Stimulated activated memory B cell treated with anti-CD40 and anti-IgM and Interleukin-4, amounts not matched to agents 10 μg/mL and 1 μg/mL and 100 μg/mL, for 72 hours (primary cell): ENCODE measurements at regions not wholly inside any gene's neighbourhood (a gene's known extent, or its start where the extent isn't known, plus 50 kb on each side); places are given as distances from the start of the nearest gene placed in this dataset.

Source experiments
- ATAC-seq: fragments of 150-1000 bp; cut with Tn5 transposase; 2 replicates; pipeline ENCODE4 v1.10.0; 2021
- H3K27ac Mint-ChIP-seq: one replicate; pipeline ENCODE4 v1.8.0; 2022; ENCODE audit warnings: mild to moderate bottlenecking, mixed read lengths
- H3K27me3 Mint-ChIP-seq: one replicate; pipeline ENCODE4 v1.8.0; 2022; ENCODE audit warnings: mixed read lengths
- H3K36me3 Mint-ChIP-seq: one replicate; pipeline ENCODE4 v1.8.0; 2022; ENCODE audit warnings: mixed read lengths
- H3K4me1 Mint-ChIP-seq: one replicate; pipeline ENCODE4 v1.8.0; 2022; ENCODE audit warnings: mixed read lengths
- H3K4me3 Mint-ChIP-seq: one replicate; pipeline ENCODE4 v1.8.0; 2022; ENCODE audit warnings: mild to moderate bottlenecking, moderate library complexity, mixed read lengths
- H3K9me3 Mint-ChIP-seq: one replicate; pipeline ENCODE4 v1.8.0; 2022; ENCODE audit warnings: mixed read lengths

DNA sequence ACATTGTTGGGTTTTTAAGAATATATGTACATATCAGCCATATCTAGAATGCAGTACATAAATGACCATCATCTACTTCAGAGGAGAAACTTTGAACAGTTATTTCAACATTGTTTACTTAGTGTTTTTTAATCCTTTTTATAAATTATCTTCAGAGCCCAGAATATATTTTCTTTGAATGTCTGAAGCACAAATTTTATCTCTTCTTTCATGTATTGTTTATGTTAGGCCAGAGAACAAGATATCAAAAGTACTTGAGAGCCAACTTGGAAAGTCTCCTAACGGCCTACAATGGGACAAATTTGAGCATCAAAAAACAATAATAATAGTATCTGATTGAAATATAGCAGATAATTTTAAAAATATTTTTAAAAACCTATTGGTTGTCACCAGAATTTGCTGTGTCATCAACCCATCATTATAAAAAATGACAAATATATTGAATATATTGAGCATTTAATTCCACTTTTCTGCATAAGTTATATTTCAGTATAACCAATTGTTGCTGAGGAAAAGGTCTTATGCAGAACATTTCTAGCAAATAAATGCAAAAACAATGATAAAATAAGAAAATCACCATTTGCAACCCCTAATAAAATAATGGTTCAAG is 67.5 kb upstream of the CCNG1 start:
- Mint-ChIP-seq H3K27me3 (peaks cover 11% of the 10 kb centered on the region), H3K27ac (no peak overlapping the region), H3K36me3 (peaks cover 11% of the 10 kb centered on the region), H3K9me3 (peaks cover 6% of the 10 kb centered on the region), H3K4me1 (no peaks in the 10 kb centered on the region), H3K4me3 (no peak overlapping the region)
- no peak for ATAC-seq

DNA sequence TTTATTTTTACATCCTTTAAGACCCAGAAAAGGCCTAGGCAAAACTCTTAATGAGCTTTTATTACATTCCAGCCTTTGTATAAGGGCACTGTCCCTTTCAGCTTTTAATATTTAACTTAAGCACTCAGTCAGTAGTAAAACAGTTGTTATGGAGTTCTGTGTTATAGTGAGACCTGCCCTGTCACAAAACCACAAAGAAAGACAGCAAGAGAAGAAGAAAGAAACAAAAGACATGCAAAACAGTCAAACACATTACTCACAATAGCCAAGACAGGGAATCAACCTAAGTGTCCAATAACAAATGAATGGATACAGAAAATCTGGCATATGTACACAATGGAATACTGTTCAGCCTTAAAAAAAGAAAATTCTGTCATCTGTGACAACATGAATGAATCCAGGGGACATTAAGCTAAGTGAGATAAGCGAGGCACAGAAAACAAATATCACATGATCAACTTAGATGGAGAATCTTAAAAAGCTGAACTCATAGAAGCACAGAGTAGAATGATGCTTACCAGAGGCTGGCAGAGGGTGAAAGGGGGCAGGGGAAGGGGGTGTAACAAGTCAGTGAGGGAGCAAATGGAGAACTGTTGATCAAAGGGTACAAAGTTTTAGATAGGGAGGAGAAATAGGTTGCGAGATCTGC is 63.8 kb upstream of the CCNG1 start:
- peaks cover 8% of the 10 kb centered on the region for H3K9me3 Mint-ChIP-seq
- peaks cover 6% of the 10 kb centered on the region for H3K36me3 Mint-ChIP-seq
- H3K27ac Mint-ChIP-seq: no peak overlapping the region
- no peak overlapping the region for H3K4me3 Mint-ChIP-seq
- H3K27me3 Mint-ChIP-seq: no peaks in the 10 kb centered on the region
- no peaks in the 10 kb centered on the region for H3K4me1 Mint-ChIP-seq
- no peak for ATAC-seq

DNA sequence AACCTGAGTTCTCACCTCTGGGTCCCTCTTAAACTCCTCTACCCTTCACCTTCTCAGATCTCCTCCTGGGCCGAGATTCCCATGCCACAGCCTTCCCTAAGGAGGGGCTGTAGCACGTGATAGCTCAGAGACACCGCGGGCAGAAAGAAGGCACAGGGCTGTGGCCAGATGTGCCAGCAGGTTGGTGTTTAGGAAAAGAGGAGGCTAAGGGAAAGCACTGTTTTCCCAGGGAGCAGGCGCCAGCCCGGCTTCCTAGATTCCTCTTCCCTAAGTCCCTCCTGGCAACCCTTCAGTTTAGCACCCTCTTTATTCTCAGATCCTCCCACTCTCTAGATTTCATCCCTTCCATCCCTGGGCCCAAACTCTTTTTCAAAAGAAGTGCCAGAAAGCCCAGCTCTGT is 59.4 kb upstream of the CCNG1 start:
- no peak for ATAC-seq
- H3K4me1 Mint-ChIP-seq: peaks cover 2% of the 10 kb centered on the region

DNA sequence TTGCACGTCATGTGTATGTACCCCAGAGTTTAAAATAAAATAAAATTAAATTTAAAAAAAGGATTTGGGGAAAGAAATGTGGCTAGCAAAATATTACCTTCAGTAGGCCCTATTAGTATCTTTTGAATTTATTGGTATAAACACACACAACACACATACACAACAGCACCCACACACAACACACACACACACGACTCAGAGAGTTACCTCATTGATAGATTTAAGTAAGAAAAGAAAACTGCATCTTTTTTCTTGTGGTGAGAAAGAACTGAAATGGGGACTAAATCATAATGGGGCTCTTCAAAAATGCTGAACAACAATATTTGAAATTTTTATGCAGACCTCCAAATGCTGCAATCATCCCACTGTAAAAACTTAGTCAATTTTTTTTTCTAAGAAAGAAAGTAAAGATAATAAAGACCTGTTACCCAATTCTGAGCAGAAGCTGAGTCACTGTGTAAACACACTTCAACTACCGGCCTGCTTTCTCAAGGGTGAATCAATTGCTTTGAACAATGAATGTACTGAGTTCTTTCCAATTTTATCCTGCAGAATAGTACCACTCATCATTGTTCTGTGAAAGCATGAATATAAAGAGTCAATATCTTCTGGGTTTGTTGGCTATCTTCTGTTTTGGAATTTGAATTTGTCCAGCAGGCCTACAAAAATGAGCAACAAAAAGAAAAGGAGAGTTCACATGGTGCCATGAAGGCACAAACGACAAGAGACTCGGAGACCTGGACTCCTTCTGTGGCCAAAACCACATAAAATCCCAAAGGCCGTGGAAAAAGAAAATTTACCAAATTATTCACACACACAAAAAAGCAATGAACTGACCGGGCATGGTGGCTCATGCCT is 57.9 kb upstream of the CCNG1 start:
- H3K27me3 Mint-ChIP-seq: peaks cover 17% of the 10 kb centered on the region
- ATAC-seq: no peak
- H3K9me3 Mint-ChIP-seq: peaks cover 7% of the 10 kb centered on the region
- no peak overlapping the region for H3K27ac Mint-ChIP-seq
- H3K36me3 Mint-ChIP-seq: peaks cover 4% of the 10 kb centered on the region
- no peak overlapping the region for H3K4me3 Mint-ChIP-seq
- H3K4me1 Mint-ChIP-seq: peaks cover 8% of the 10 kb centered on the region

More for the DNA sequence above, 59.4 kb upstream of the CCNG1 start:
- Mint-ChIP-seq H3K27ac (no peak overlapping the region), H3K9me3 (peaks cover 4% of the 10 kb centered on the region), H3K4me3 (no peak overlapping the region), H3K27me3 (peaks cover 8% of the 10 kb centered on the region), H3K36me3 (no peaks in the 10 kb centered on the region)

DNA sequence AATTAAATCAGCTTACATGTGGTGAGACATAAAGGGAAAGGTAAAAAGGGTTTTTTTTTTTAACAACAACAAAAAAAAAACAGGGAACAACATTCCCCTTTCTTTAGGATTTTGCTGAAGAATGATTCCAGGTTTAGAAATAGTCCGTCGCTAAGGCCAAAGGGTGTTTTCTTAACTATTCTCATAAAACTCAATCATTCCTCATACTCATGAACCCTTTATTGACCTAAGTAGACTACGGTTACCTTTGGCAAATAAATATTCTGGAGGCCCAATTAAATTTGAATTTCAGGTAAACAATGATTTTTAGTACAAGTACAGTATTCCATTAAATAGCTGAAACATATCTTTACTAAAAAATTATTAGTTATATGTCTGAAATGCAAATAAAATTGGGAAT is 55.6 kb upstream of the CCNG1 start:
- Mint-ChIP-seq H3K4me3 (no peak overlapping the region), H3K27ac (no peak overlapping the region), H3K9me3 (peaks cover 2% of the 10 kb centered on the region), H3K36me3 (peaks cover 4% of the 10 kb centered on the region), H3K4me1 (peaks cover 8% of the 10 kb centered on the region), H3K27me3 (peaks cover 17% of the 10 kb centered on the region)
- no peak for ATAC-seq

DNA sequence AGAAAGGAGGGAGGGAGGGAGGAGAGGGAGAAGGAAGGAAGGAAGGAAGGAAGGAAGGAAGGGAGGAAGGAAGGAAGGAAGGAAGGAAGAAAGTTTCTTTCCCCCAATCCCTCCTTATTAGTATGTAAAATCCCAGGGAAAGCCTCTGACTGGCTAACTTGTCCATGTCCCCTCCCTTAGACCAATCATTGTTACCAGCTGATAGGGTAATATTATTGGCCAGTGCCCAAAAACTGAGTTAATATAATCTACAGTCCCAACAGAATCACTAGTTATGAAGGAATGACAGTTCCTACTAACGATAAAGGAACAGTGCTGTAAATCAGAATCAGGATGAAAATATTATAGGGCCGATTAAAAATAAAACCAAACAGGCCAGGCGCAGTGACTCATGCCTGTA is 53.6 kb upstream of the CCNG1 start:
- Mint-ChIP-seq H3K36me3 (peaks cover 4% of the 10 kb centered on the region), H3K4me1 (peaks cover 8% of the 10 kb centered on the region), H3K27ac (no peak overlapping the region), H3K27me3 (peaks cover 17% of the 10 kb centered on the region), H3K4me3 (no peak overlapping the region), H3K9me3 (peaks cover 9% of the 10 kb centered on the region)
- ATAC-seq: no peak

DNA sequence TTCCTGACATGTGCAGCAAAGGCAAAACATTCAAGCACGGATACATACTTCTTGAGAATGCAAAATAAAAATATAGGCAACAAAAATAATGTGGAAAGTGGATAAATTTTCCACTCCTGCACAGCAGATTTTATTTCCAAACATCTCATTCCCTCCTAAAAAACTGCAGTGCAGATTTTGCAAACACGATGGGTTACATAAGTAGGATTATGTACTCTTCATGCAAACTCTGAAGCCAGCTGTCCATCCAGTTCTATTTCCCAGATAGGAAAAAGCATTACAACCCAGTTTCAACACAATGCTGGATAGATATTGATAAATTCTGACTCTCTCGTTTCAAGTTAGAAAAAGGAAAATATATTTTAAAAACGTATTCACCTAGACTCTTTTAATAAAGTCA is 52.7 kb upstream of the CCNG1 start:
- Mint-ChIP-seq H3K4me3 (no peak overlapping the region), H3K27ac (no peak overlapping the region), H3K9me3 (peaks cover 12% of the 10 kb centered on the region), H3K36me3 (peaks cover 4% of the 10 kb centered on the region), H3K4me1 (peaks cover 8% of the 10 kb centered on the region), H3K27me3 (peaks cover 25% of the 10 kb centered on the region)
- no peak for ATAC-seq

DNA sequence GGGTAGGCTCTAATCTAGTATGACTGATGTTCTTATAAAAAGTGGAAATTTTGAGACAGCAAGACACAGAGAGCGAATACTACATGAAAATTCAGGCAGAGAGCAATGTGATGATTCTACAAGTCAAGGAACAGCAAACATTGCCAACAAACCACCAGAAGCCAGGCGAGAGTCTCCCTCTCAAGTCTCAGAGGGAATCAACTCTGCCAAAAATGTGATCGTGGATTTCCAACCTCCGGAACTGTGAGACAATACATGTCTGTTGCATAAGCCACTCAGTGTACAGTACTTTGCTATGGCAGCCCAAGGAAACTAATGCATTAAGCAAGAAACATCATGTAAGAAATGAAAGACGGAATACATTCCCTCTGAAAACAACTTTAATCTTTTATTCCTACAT is 52.1 kb upstream of the CCNG1 start:
- peaks cover 30% of the 10 kb centered on the region for H3K27me3 Mint-ChIP-seq
- H3K4me3 Mint-ChIP-seq: no peak overlapping the region
- H3K4me1 Mint-ChIP-seq: peaks cover 8% of the 10 kb centered on the region
- H3K9me3 Mint-ChIP-seq: peaks cover 13% of the 10 kb centered on the region
- no peak overlapping the region for H3K27ac Mint-ChIP-seq
- H3K36me3 Mint-ChIP-seq: peaks cover 4% of the 10 kb centered on the region
- no peak for ATAC-seq

DNA sequence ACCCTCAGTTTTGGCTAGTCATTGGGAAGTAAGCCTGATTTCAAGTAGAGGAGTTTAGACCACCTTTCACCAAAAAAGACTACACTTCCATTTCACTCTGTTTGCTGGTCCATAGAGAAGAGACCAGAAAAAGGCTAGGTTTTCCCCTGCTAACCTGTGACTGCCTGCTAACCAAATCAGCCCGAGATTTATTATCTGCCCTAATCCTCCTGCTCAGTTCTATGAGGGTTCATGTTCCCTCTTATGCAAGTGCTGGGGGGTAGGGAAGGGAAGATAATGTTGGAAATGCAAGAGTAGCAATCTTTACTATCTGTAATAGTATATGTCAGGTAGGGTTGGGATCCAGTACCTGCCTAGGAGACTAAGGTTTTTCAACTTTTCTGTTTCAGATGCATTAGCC is 51.6 kb upstream of the CCNG1 start:
- Mint-ChIP-seq H3K27ac (no peak overlapping the region), H3K36me3 (peaks cover 4% of the 10 kb centered on the region), H3K4me1 (peaks cover 8% of the 10 kb centered on the region), H3K9me3 (peaks cover 16% of the 10 kb centered on the region), H3K27me3 (peaks cover 35% of the 10 kb centered on the region), H3K4me3 (no peak overlapping the region)
- no peak for ATAC-seq

DNA sequence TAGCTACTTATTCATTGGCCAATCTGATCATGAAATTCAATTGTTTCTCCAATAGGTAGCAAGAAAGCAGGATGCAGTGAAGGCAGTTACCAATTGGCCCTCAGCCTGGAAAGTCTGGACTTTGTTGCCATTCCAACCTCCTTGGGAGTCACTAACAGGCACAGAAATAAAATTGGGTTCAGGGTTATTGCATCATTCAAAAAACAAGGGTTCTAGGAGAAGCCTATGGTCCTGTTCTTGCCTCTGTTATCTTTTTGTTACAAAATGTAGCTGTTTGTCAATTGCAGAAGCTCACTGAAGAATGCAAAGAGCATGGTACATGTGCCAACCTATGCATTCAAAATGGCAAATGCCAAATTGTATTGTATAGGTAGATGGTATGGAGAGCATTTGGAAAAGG is 51.0 kb upstream of the CCNG1 start:
- Mint-ChIP-seq H3K9me3 (peaks cover 19% of the 10 kb centered on the region), H3K4me1 (peaks cover 8% of the 10 kb centered on the region), H3K4me3 (no peak overlapping the region), H3K27ac (no peak overlapping the region), H3K36me3 (peaks cover 4% of the 10 kb centered on the region), H3K27me3 (peaks cover 41% of the 10 kb centered on the region)
- no peak for ATAC-seq

DNA sequence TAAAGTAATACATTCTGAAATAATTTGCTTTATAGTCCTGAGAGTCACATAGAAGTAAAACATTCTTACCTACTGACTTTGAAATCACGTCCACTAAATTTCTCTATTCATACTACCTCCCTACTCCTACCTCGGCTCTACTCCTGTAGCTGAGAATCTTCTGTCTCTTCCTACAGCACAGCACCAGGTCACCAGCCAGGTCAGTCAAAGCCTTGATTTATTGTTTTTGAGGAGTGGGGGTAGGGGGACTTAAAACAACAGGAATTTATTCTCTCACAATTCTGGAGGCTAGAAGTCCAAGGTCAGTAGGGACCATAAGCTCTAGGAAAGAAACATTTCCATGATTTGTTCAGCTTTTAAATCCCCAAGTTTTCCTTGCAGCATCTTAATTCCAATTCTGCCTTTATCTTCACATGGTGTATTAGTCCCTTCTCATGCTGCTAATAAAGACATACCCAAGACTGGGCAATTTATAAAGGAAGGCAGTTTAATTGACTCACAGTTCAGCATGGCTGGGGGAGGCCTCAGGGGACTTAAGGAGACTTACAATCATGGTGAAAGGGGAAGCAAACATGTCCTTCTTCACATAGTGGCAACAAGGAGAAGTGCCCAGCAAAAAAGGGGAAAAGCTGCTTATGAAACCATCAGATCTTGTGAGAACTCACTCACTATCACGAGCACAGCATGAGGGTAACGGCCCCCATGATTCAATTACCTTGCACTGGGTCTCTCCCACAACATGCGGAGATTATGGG is 49.6 kb upstream of the CCNG1 start:
- Mint-ChIP-seq H3K9me3 (peaks cover 19% of the 10 kb centered on the region), H3K4me3 (no peak overlapping the region)
- ATAC-seq: no peak

More for the DNA sequence above, 49.6 kb upstream of the CCNG1 start:
- no peak overlapping the region for H3K27ac Mint-ChIP-seq
- peaks cover 4% of the 10 kb centered on the region for H3K36me3 Mint-ChIP-seq
- peaks cover 8% of the 10 kb centered on the region for H3K4me1 Mint-ChIP-seq
- peaks cover 48% of the 10 kb centered on the region for H3K27me3 Mint-ChIP-seq
